Stomach (tissue), 8 donors: ENCODE measurements at regions not wholly inside any gene's neighbourhood (a gene's known extent, or its start where the extent isn't known, plus 50 kb on each side); places are given as distances from the start of the nearest gene placed in this dataset.

Experiments used
- DNase-seq, 2 donors: peaks; one replicate each; pipeline versions ENCODE4 v3.0.0 to v3.0.0-alpha.2; 2013 to 2019
- H3K27ac ChIP-seq, 5 donors: fragments of 200-600 bp in 4 of 5; sonication (generic) in 4 of 5; one replicate each; pipeline ENCODE4 v1.5.1; 2013 to 2019; ENCODE audit warnings: mild to moderate bottlenecking in 1 of 5, moderate library complexity in 1 of 5
- H3K27me3 ChIP-seq, 3 donors: fragments of 200-600 bp; sonication (generic); one replicate each; pipeline ENCODE4 v1.5.1; 2017 to 2019; ENCODE audit warnings: mixed run types in 1 of 3
- H3K36me3 ChIP-seq, 4 donors: fragments of 200-600 bp; sonication (generic); 1 replicate in 3 of 4; 2 replicates in 1 of 4; pipeline ENCODE4 v1.5.1; 2016 to 2019
- H3K4me1 ChIP-seq, 4 donors: fragments of 200-600 bp; sonication (generic); one replicate each; pipeline ENCODE4 v1.5.1; 2016 to 2019
- H3K4me3 ChIP-seq, 4 donors: fragments of 200-600 bp; sonication (generic) in 3 of 4; one replicate each; pipeline ENCODE4 v1.5.1; 2016 to 2019; ENCODE audit warnings: mild to moderate bottlenecking in 1 of 4
- H3K9me3 ChIP-seq, 4 donors: fragments of 200-600 bp; sonication (generic); one replicate each; pipeline ENCODE4 v1.5.1; 2016 to 2019
- CTCF ChIP-seq, 7 experiments: fragments of 450-650 bp in 4 of 7; fragments of 200-600 bp in 3 of 7; sonication (generic) in 3 of 7; IDR thresholded peaks; one replicate each; pipeline ENCODE4 v1.5.1; 2016 to 2019; ENCODE audit warnings: antibody characterized with exemption in 7 of 7, control low read depth in 2 of 7, mild to moderate bottlenecking in 1 of 7
- EP300 ChIP-seq: sonication (generic); formaldehyde crosslinking; IDR thresholded peaks from one replicate; pipeline ENCODE4 v1.6.1; 2017; ENCODE audit warnings: antibody characterized with exemption
- POLR2A ChIP-seq, 4 donors: fragments of 450-650 bp; IDR thresholded peaks; one replicate each; pipeline ENCODE4 v1.6.1; 2016; ENCODE audit warnings: antibody characterized with exemption in 4 of 4, control low read depth in 2 of 4, mild to moderate bottlenecking in 1 of 4, moderate library complexity in 1 of 4
- POLR2AphosphoS5 ChIP-seq, 3 donors: sonication (generic); formaldehyde crosslinking; IDR thresholded peaks; one replicate each; pipeline ENCODE4 v1.6.1; 2016; ENCODE audit warnings: antibody characterized with exemption in 3 of 3
- whole genome bisulfite sequencing, 5 donors: extraction: QIAGEN DNeasy Blood & Tissue Kit in 3 of 5; methylation state at CpG; one replicate each; pipeline versions ENCODE4 v1.1.5 to v1.1.7; 2013 to 2018; 5-methylcytosine and 5-hydroxymethylcytosine counted together
- intact Hi-C: fragments of 100-400 bp; cut with DNase I; formaldehyde crosslinking; loops from one replicate; pipeline ENCODE4 v1.15.1; 2023; ENCODE audit warnings: low total_unique reads
- donor health status: healthy with polysubstance abuse.
- donor health status: Bipolar disorder and iron deficiency.
- donor health status: healthy.

GRCh38 chr12:85394065-85394464 is 114.0 kb downstream of the ALX1 start:
- DNase-seq: no peak
- no peaks in the 10 kb centered on the region for H3K4me1 ChIP-seq
- no peak overlapping the region for H3K27ac ChIP-seq
- TF ChIP-seq POLR2A (IDR thresholded peaks at IDR 0.05) (no peak), POLR2AphosphoS5 (IDR thresholded peaks at IDR 0.05) (no peak), EP300 (no peak)
- intact Hi-C loops: no loop called here
- no peaks in the 10 kb centered on the region for H3K9me3 ChIP-seq
- no peaks in the 10 kb centered on the region for H3K36me3 ChIP-seq
- no peaks in the 10 kb centered on the region for H3K27me3 ChIP-seq
- H3K4me3 ChIP-seq: no peak overlapping the region
- WGBS, 5 donors: 40 to 45% (median 44%) methylated on average over 3 of the region's 3 CpGs

- no peak overlapping the region for H3K27ac ChIP-seq
- no peak overlapping the region for H3K4me3 ChIP-seq
- no peaks in the 10 kb centered on the region for H3K4me1 ChIP-seq
- no peaks in the 10 kb centered on the region for H3K27me3 ChIP-seq
- WGBS, 5 donors: 74 to 91% (median 88%) methylated on average over 3 of the region's 3 CpGs
- H3K9me3 ChIP-seq: no peaks in the 10 kb centered on the region
- H3K36me3 ChIP-seq: no peaks in the 10 kb centered on the region
- intact Hi-C loops: no loop called here
- no peak for TF ChIP-seq CTCF (IDR thresholded peaks at IDR 0.05)
- no peak for TF ChIP-seq POLR2A (IDR thresholded peaks at IDR 0.05)
- TF ChIP-seq POLR2AphosphoS5 (IDR thresholded peaks at IDR 0.05): no peak
- TF ChIP-seq EP300: no peak
- DNase-seq: no peak
These were observed 114.8 kb downstream of the ALX1 start for GRCh38 chr12:85394809-85395208.

GRCh38 chr12:85405262-85405661 is 125.2 kb downstream of the ALX1 start:
- no peak for TF ChIP-seq CTCF (IDR thresholded peaks at IDR 0.05)
- TF ChIP-seq EP300: no peak
- TF ChIP-seq POLR2A (IDR thresholded peaks at IDR 0.05): no peak
- TF ChIP-seq POLR2AphosphoS5 (IDR thresholded peaks at IDR 0.05): no peak
- no peak overlapping the region for H3K4me3 ChIP-seq
- intact Hi-C loops: no loop called here
- H3K4me1 ChIP-seq: no peaks in the 10 kb centered on the region
- WGBS, 5 donors: 76 to 84% (median 81%) methylated on average over 5 of the region's 5 CpGs
- DNase-seq: no peak
- H3K9me3 ChIP-seq: no peaks in the 10 kb centered on the region
- no peak overlapping the region for H3K27ac ChIP-seq
- H3K27me3 ChIP-seq: peaks cover 0 to 5% (median 0%) of the 10 kb centered on the region in 3 donors
- H3K36me3 ChIP-seq: no peaks in the 10 kb centered on the region

GRCh38 chr12:85405781-85406522 is 125.9 kb downstream of the ALX1 start:
- H3K4me1 ChIP-seq: no peaks in the 10 kb centered on the region
- intact Hi-C loops: no loop called here
- no peak for TF ChIP-seq POLR2AphosphoS5 (IDR thresholded peaks at IDR 0.05)
- no peak for TF ChIP-seq EP300
- TF ChIP-seq POLR2A (IDR thresholded peaks at IDR 0.05): no peak
- TF ChIP-seq CTCF (IDR thresholded peaks at IDR 0.05): no peak
- H3K36me3 ChIP-seq: no peaks in the 10 kb centered on the region
- no peaks in the 10 kb centered on the region for H3K9me3 ChIP-seq
- H3K4me3 ChIP-seq: no peak overlapping the region
- DNase-seq: no peak
- WGBS, 5 donors: 34 to 43% (median 37%) methylated on average over 4 of the region's 4 CpGs
- H3K27me3 ChIP-seq: peaks cover 0 to 5% (median 0%) of the 10 kb centered on the region in 3 donors
- H3K27ac ChIP-seq: no peak overlapping the region

GRCh38 chr12:85413266-85413665 is 133.2 kb downstream of the ALX1 start:
- intact Hi-C loops: no loop called here
- WGBS, 5 donors: 60 to 76% (median 73%) methylated on average over 2 of the region's 2 CpGs
- no peak overlapping the region for H3K4me3 ChIP-seq
- H3K27ac ChIP-seq: no peak overlapping the region
- H3K4me1 ChIP-seq: no peaks in the 10 kb centered on the region
- no peak for TF ChIP-seq POLR2AphosphoS5 (IDR thresholded peaks at IDR 0.05)
- no peak for TF ChIP-seq CTCF (IDR thresholded peaks at IDR 0.05)
- no peak for TF ChIP-seq POLR2A (IDR thresholded peaks at IDR 0.05)
- no peaks in the 10 kb centered on the region for H3K27me3 ChIP-seq
- no peaks in the 10 kb centered on the region for H3K9me3 ChIP-seq
- H3K36me3 ChIP-seq: no peaks in the 10 kb centered on the region
- DNase-seq: no peak
